HG03439 (cell line): ENCODE measurements at regions not wholly inside any gene's neighbourhood (a gene's known extent, or its start where the extent isn't known, plus 50 kb on each side); places are given as distances from the start of the nearest gene placed in this dataset.
"Not testable (repeated sequence)": the region's sequence is repeated elsewhere in the genome, so short reads cannot be mapped to it uniquely, and the experiment has no call there.

Experiments used
- ATAC-seq: cut with Tn5 transposase; IDR thresholded peaks from one replicate; pipeline ENCODE4 v1.9.1; 2021; ENCODE audit warnings: mild to moderate bottlenecking, moderate library complexity; ENCODE audit not compliant: unreplicated experiment

GRCh38 chr2:136715146-136715545 lies 50.2 kb upstream of the THSD7B start:
- ATAC-seq = no peak

- no peak for ATAC-seq
Measured at GRCh38 chr2:136714452-136714951, 50.8 kb upstream of the THSD7B start.

- no peak for ATAC-seq
Measured at GRCh38 chr2:136713739-136714138, 51.6 kb upstream of the THSD7B start.

GRCh38 chr2:136705336-136705735 lies 60.0 kb upstream of the THSD7B start:
- ATAC-seq = no peak

GRCh38 chr2:136703214-136703613 lies 62.1 kb upstream of the THSD7B start:
- ATAC-seq = no peak

GRCh38 chr2:136696438-136696837 lies 68.9 kb upstream of the THSD7B start:
- ATAC-seq = no peak

GRCh38 chr2:136693966-136694365 lies 71.4 kb upstream of the THSD7B start:
- ATAC-seq = no peak

GRCh38 chr2:136680079-136680478 lies 85.3 kb upstream of the THSD7B start:
- not testable (repeated sequence) for ATAC-seq

GRCh38 chr2:136665736-136666135 lies 99.6 kb upstream of the THSD7B start:
- no peak for ATAC-seq

GRCh38 chr2:136664713-136665405 lies 100.5 kb upstream of the THSD7B start:
- ATAC-seq = no peak

GRCh38 chr2:136658201-136658600 lies 107.1 kb upstream of the THSD7B start:
- no peak for ATAC-seq

- no peak for ATAC-seq
Measured at GRCh38 chr2:136653861-136654260, 111.5 kb upstream of the THSD7B start.

GRCh38 chr2:136651456-136652010 lies 113.8 kb upstream of the THSD7B start:
- ATAC-seq = no peak

GRCh38 chr2:136647039-136647438 lies 118.3 kb upstream of the THSD7B start:
- ATAC-seq = no peak

GRCh38 chr2:136645236-136645828 lies 120.0 kb upstream of the THSD7B start:
- no peak for ATAC-seq

- no peak for ATAC-seq
Measured at GRCh38 chr2:136639651-136640050, 125.7 kb upstream of the THSD7B start.

GRCh38 chr2:136638193-136638592 lies 127.2 kb upstream of the THSD7B start:
- ATAC-seq = no peak

GRCh38 chr2:136637402-136637801 lies 127.9 kb upstream of the THSD7B start:
- no peak for ATAC-seq

- no peak for ATAC-seq
Measured at GRCh38 chr2:136628490-136628889, 136.9 kb upstream of the THSD7B start.

GRCh38 chr2:136613096-136613495 lies 152.2 kb upstream of the THSD7B start:
- ATAC-seq = no peak

GRCh38 chr2:136612079-136612478 lies 153.3 kb upstream of the THSD7B start:
- no peak for ATAC-seq

GRCh38 chr2:136611451-136611850 lies 153.9 kb upstream of the THSD7B start:
- no peak for ATAC-seq
